GM12891 (cell line): ENCODE measurements at regions not wholly inside any gene's neighbourhood (a gene's known extent, or its start where the extent isn't known, plus 50 kb on each side); places are given as distances from the start of the nearest gene placed in this dataset.

Experiments used
- PAX5 ChIP-seq: IDR thresholded peaks from 2 replicates; pipeline ENCODE4 v1.6.1; 2011; ENCODE audit warnings: low read length, moderate library complexity, mild to moderate bottlenecking; ENCODE audit not compliant: insufficient read depth, severe bottlenecking
- POLR2A ChIP-seq: IDR thresholded peaks from 2 replicates; pipeline ENCODE4 v1.6.1; 2011; ENCODE audit warnings: low read depth, low read length, control low read depth
- POLR2AphosphoS5 ChIP-seq: IDR thresholded peaks from 2 replicates; pipeline ENCODE4 v1.6.1; 2011; ENCODE audit warnings: low read depth, low read length, control low read depth
- TAF1 ChIP-seq: IDR thresholded peaks from 2 replicates; pipeline ENCODE4 v1.6.1; 2011; ENCODE audit warnings: low read depth, low read length, control low read depth

GRCh38 chr12:115422845-115423545 is 739.0 kb upstream of the TBX3 start:
- TF ChIP-seq POLR2A (no peak), TAF1 (no peak), POLR2AphosphoS5 (no peak), PAX5 (no peak)
